ENCODE measurements at regions not wholly inside any gene's neighbourhood (a gene's known extent, or its start where the extent isn't known, plus 50 kb on each side); places are given as distances from the start of the nearest gene placed in this dataset.

DNA sequence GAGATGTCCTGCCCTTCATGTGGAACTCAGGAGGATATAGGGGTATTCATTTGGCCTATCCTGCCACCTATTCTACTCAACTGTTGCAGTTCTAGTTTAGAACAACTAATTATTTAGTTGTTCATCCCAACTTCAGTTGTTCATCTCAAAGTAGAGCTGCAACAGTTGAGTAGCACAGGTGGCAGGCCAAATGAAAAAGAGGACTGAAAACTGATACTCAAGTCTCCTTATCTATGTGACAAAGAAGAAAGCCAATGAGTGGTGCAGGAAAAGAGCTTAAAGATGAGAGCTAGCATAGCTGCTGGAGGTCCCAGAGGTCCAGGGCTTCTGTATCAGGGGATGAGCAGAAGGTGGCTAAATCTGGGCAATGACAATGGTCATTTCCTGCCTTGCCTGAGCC is 148.9 kb upstream of the KITLG start:
- no peak overlapping the region for H3K4me3 ChIP-seq
- no peaks in the 10 kb centered on the region for H3K4me1 ChIP-seq
- no peaks in the 10 kb centered on the region for H3K27me3 ChIP-seq
- TF ChIP-seq POLR2AphosphoS5 (IDR thresholded peaks at IDR 0.05) (no peak), EP300 (IDR thresholded peaks at IDR 0.05) (no peak)
- DNase-seq (no peak), ATAC-seq (ENCODE audit: low FRiP score in 2 of 2) (no peak)
- H3K27ac ChIP-seq = no peak overlapping the region
- H3K9me3 ChIP-seq = no peaks in the 10 kb centered on the region
- H3K36me3 ChIP-seq = no peaks in the 10 kb centered on the region

DNA sequence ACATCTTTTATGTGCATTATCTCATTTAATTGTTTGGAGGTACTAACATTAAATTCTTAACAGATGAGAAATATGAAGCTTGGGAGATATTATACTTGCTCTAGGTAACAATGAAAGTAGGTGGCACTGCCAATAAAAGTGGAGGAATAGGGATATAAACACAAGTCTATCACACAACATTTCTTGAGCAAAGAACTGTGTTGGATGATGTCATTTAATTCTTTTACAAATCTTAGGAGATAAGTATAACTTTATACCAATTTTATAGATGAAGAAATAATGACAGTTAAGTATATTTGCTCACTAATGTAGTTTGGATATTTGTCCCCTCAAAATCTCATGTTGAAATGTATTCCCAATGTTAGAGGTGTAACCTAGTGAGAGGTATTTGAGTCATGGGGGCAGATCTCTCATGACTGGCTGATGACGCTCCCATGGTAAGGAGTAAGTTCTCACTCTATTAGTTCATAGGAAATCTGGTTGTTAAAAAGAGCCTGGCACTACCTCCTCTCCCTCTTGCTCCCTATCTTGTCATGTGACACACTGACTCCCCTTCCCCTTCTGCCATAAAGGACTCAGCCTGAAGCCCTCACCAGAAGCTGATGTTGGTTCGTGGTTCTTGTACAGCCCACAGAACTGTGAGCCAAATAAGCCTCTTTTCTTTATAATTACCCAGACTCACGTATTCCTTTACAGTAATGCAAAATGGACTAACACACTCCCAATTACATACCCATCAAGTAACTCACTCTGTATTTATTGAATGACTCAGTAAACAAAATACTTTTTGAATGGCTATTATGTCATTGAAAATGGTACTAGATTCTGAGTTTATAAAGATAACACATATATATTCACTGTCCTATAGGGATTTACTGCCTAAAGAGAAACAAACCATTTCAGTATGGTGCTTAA is 146.8 kb upstream of the KITLG start:
- Histone ChIP-seq H3K4me1 (no peaks in the 10 kb centered on the region), H3K9me3 (no peaks in the 10 kb centered on the region), H3K27ac (no peak overlapping the region), H3K27me3 (no peaks in the 10 kb centered on the region), H3K4me3 (no peak overlapping the region), H3K36me3 (no peaks in the 10 kb centered on the region)
- no peak for DNase-seq
- TF ChIP-seq POLR2A (IDR thresholded peaks at IDR 0.05) = no peak
- TF ChIP-seq, protein P1, sequence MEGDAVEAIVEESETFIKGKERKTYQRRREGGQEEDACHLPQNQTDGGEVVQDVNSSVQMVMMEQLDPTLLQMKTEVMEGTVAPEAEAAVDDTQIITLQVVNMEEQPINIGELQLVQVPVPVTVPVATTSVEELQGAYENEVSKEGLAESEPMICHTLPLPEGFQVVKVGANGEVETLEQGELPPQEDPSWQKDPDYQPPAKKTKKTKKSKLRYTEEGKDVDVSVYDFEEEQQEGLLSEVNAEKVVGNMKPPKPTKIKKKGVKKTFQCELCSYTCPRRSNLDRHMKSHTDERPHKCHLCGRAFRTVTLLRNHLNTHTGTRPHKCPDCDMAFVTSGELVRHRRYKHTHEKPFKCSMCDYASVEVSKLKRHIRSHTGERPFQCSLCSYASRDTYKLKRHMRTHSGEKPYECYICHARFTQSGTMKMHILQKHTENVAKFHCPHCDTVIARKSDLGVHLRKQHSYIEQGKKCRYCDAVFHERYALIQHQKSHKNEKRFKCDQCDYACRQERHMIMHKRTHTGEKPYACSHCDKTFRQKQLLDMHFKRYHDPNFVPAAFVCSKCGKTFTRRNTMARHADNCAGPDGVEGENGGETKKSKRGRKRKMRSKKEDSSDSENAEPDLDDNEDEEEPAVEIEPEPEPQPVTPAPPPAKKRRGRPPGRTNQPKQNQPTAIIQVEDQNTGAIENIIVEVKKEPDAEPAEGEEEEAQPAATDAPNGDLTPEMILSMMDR (IDR thresholded peaks at IDR 0.05) = no peak
- no peak for TF ChIP-seq EP300 (IDR thresholded peaks at IDR 0.05)
- no peak for TF ChIP-seq POLR2AphosphoS5 (IDR thresholded peaks at IDR 0.05)
- WGBS, 2 donors = 84 to 98% methylated on average over 3 of the region's 3 CpGs
- ATAC-seq (ENCODE audit: low FRiP score in 2 of 2) = no peak

DNA sequence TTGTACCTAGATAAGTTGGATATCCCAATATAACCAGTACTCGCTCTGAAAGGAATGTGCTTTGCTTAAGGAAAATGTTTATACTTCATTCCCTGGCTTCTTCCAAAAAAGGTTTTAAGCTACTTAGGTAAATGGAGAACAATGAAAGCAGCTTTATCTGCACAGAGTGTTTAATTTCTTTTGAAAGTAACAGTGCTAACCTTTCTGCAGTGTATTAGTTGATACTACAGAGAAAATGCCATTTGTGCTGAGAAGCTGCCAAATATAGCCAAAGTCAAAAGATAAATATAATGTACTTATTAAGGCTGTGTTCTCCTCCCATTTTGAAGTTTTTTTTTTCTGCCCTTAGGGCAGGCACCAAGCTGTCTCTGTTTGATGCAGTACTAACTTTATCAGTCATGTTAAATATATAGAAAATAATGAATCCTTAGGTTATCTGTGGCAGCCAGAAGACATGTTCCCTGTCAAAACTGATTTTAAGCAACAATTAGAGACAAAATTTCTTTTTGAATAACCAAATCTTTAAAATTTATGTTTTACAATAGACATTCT is 145.4 kb upstream of the KITLG start:
- Histone ChIP-seq H3K27me3 (no peaks in the 10 kb centered on the region), H3K4me3 (no peak overlapping the region), H3K36me3 (no peaks in the 10 kb centered on the region), H3K4me1 (no peaks in the 10 kb centered on the region), H3K27ac (no peak overlapping the region), H3K9me3 (no peaks in the 10 kb centered on the region)
- ATAC-seq (ENCODE audit: low FRiP score in 2 of 2) (no peak), DNase-seq (no peak)
- WGBS, 2 donors = 57 to 71% methylated on average over 1 of the region's 1 CpG
- TF ChIP-seq, protein P1 (IDR thresholded peaks at IDR 0.05) = no peak
- no peak for TF ChIP-seq POLR2A (IDR thresholded peaks at IDR 0.05)
- no peak for TF ChIP-seq POLR2AphosphoS5 (IDR thresholded peaks at IDR 0.05)
- TF ChIP-seq EP300 (IDR thresholded peaks at IDR 0.05) = no peak

DNA sequence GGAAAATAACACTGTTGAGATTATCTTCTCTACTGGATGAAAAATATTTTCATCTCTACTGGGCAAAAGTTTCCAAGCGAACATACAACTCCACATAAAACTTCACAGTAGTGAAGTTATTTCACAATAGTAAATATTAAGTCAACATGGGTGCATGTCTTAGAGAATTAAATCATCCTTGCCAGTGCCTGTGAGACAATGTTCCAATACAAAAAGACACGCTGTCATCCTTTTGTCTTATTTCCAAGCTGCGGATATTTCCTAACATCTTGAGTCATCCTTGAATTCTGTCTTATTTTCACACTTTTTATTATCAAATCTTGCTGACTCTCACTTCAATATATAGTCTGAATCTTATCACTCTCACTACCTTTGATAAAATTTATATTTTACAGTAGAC is 142.9 kb upstream of the KITLG start:
- Histone ChIP-seq H3K27ac (no peak overlapping the region), H3K36me3 (no peaks in the 10 kb centered on the region), H3K4me1 (no peaks in the 10 kb centered on the region), H3K4me3 (no peak overlapping the region), H3K9me3 (no peaks in the 10 kb centered on the region), H3K27me3 (no peaks in the 10 kb centered on the region)
- TF ChIP-seq EP300 (IDR thresholded peaks at IDR 0.05) = no peak
- no peak for TF ChIP-seq POLR2A (IDR thresholded peaks at IDR 0.05)
- TF ChIP-seq, protein P1 (IDR thresholded peaks at IDR 0.05) = no peak
- no peak for TF ChIP-seq POLR2AphosphoS5 (IDR thresholded peaks at IDR 0.05)
- 92% methylated on average over 3 of the region's 3 CpGs for WGBS, 2 donors
- no peak for DNase-seq
- peak in 1 of 2 donors; percentile 83 for ATAC-seq (ENCODE audit: low FRiP score in 2 of 2)

DNA sequence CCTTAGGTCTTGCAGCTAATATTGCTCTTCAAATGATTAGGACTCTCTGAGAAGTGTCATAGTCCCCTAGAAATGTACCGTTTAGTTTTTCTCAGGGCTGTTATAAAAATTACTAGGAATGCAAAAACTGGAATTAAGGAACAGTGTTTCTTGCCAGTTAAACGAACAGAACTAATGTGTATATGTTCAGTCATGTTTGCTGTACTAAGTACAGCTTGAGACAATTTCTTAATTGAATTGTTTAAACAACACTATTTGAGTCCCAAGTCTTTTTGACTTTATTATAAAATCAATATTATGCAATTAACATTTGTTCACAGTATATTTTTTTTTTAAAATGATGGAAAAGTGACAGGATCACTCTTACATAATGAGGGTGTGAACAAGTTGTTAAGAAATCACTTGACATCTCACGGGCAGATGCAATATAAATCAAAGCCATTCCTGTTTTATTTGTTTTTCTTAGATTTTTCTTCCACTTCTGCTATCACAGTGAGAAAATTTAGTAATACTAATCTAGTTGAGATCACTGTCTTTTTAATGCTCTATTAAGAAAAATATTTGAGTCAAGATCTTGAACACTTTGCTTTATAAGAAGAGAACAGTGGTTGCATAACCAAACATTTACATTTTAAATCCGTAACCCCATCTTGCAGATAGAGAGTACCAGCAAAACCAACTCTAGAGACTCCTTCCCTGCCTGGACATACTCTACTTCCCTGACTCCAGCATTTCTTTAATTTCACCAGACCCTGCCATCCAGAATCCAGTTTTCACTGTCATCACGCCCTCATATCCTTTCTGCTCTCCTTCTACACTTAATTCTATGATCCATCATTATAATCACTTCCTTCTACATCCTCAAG is 140.7 kb upstream of the KITLG start:
- ATAC-seq (ENCODE audit: low FRiP score in 2 of 2) = no peak
- Histone ChIP-seq H3K4me3 (no peak overlapping the region), H3K27me3 (no peaks in the 10 kb centered on the region), H3K27ac (no peak overlapping the region), H3K36me3 (no peaks in the 10 kb centered on the region), H3K4me1 (no peaks in the 10 kb centered on the region), H3K9me3 (no peaks in the 10 kb centered on the region)
- no peak for TF ChIP-seq POLR2A (IDR thresholded peaks at IDR 0.05)
- no peak for TF ChIP-seq EP300 (IDR thresholded peaks at IDR 0.05)
- TF ChIP-seq, protein P1 (IDR thresholded peaks at IDR 0.05) = no peak
- no peak for TF ChIP-seq POLR2AphosphoS5 (IDR thresholded peaks at IDR 0.05)
- DNase-seq = no peak
- WGBS, 2 donors = 61 to 68% methylated on average over 5 of the region's 5 CpGs
